ENCODE measurements at regions not wholly inside any gene's neighbourhood (a gene's known extent, or its start where the extent isn't known, plus 50 kb on each side); places are given as distances from the start of the nearest gene placed in this dataset.

GRCh38 chr3:180102134-180102533, 65.4 kb upstream of the PEX5L start:
- ChIA-PET CTCF (no interaction called here), SMC1A (ENCODE audit: uncharacterized antibody, unreplicated experiment) (no interaction called here), RAD21 (ENCODE audit: unreplicated experiment) (no interaction called here), POLR2A (no interaction called here)
- Histone ChIP-seq H3K79me2 (ENCODE audit: control insufficient read depth, insufficient read depth, low read length) (no peaks in the 10 kb centered on the region), H3K9me3 (replicated peaks; ENCODE audit: control insufficient read depth, insufficient read depth, low read length) (no peaks in the 10 kb centered on the region), H2AFZ (ENCODE audit: control insufficient read depth, low read depth, low read length) (no peak overlapping the region), H3K27me3 (replicated peaks in 1 of 2; ENCODE audit: control insufficient read depth in 2 of 2, insufficient read depth in 2 of 2, low read length in 1 of 2) (no peaks in the 10 kb centered on the region), H3K9ac (ENCODE audit: control insufficient read depth, insufficient read depth, low read length) (no peak overlapping the region), H3K27ac (ENCODE audit: control insufficient read depth, insufficient read depth) (no peak overlapping the region), H4K20me1 (ENCODE audit: control insufficient read depth, insufficient read depth) (no peaks in the 10 kb centered on the region), H3K4me2 (ENCODE audit: control insufficient read depth, insufficient read depth) (no peak overlapping the region), H3K4me3 (no peak overlapping the region), H3K36me3 (ENCODE audit: control insufficient read depth in 2 of 2, insufficient read depth in 2 of 2, low read length in 1 of 2) (no peaks in the 10 kb centered on the region), H3K4me1 (ENCODE audit: control insufficient read depth, insufficient read depth, low read length) (no peaks in the 10 kb centered on the region)
- in situ Hi-C loops (cut with MboI) (no loop called here), intact Hi-C loops (cut with micrococcal nuclease; ENCODE audit: unreplicated experiment) (no loop called here)
- WGBS (ENCODE audit: insufficient coverage, insufficient replicate concordance, low lambda C conversion rate, missing lambda C conversion rate) = 41% methylated on average over 11 of the region's 11 CpGs
- no peak for TF ChIP-seq TARDBP (IDR thresholded peaks at IDR 0.05; ENCODE audit: borderline replicate concordance)
- TF ChIP-seq SMARCA5 (IDR thresholded peaks at IDR 0.05) = no peak
- no peak for TF ChIP-seq FOS (IDR thresholded peaks at IDR 0.05; ENCODE audit: borderline replicate concordance, extremely low read depth, insufficient read length)
- TF ChIP-seq CBX5 (IDR thresholded peaks at IDR 0.05; ENCODE audit: low read depth) = no peak
- TF ChIP-seq TCF3 (IDR thresholded peaks at IDR 0.05; ENCODE audit: borderline replicate concordance, insufficient read depth, low read depth, low read length) = no peak
- no peak for TF ChIP-seq POU2F2 (IDR thresholded peaks at IDR 0.05; ENCODE audit: borderline replicate concordance, low read depth, low read length)
- TF ChIP-seq PML (IDR thresholded peaks at IDR 0.05; ENCODE audit: low read length) = no peak
- no peak for TF ChIP-seq POLR2AphosphoS2 (IDR thresholded peaks at IDR 0.05; ENCODE audit: low read depth, low read length)
- no peak for TF ChIP-seq NFYB (IDR thresholded peaks at IDR 0.05; ENCODE audit: insufficient read depth, low read depth, low read length)
- TF ChIP-seq CTCF (IDR thresholded peaks at IDR 0.05 in 2 of 3, conservative IDR thresholded peaks at IDR 0.05 in 1 of 3; ENCODE audit: control insufficient read depth in 2 of 3, extremely low read depth in 1 of 3, insufficient read depth in 1 of 3, low read depth in 3 of 3, low read length in 3 of 3) = no peak
- TF ChIP-seq MYB (IDR thresholded peaks at IDR 0.05; ENCODE audit: borderline replicate concordance, low read depth, low read length) = no peak
- no peak for TF ChIP-seq NKRF (conservative IDR thresholded peaks at IDR 0.05)
- no peak for TF ChIP-seq SMAD1 (IDR thresholded peaks at IDR 0.05; ENCODE audit: low read depth, partially characterized antibody)
- no peak for TF ChIP-seq E2F4 (IDR thresholded peaks at IDR 0.05; ENCODE audit: low read depth, low read length)
- no peak for TF ChIP-seq MEF2B (IDR thresholded peaks at IDR 0.05; ENCODE audit: partially characterized antibody, poor library complexity, severe bottlenecking)
- TF ChIP-seq HDAC2 (IDR thresholded peaks at IDR 0.05) = no peak
- no peak for TF ChIP-seq ETV6 (conservative IDR thresholded peaks at IDR 0.05 in 1 of 2, IDR thresholded peaks at IDR 0.05 in 1 of 2; ENCODE audit: borderline replicate concordance in 1 of 2, low read depth in 1 of 2)
- TF ChIP-seq SMC3 (IDR thresholded peaks at IDR 0.05; ENCODE audit: borderline replicate concordance, low read length) = no peak
- no peak for TF ChIP-seq EP300 (IDR thresholded peaks at IDR 0.05; ENCODE audit: borderline replicate concordance in 1 of 2, control insufficient read depth in 1 of 2, low read depth in 2 of 2, low read length in 2 of 2)
- no TSS peak for BruUV-seq (replicated peaks)
- DNase-seq (ENCODE audit: low read depth, low spot score) (no peak), FAIRE-seq (no peak), ATAC-seq (no peak)

Measured in GM12878 (cell line).